Neuron (in vitro differentiated cells): ENCODE measurements at regions not wholly inside any gene's neighbourhood (a gene's known extent, or its start where the extent isn't known, plus 50 kb on each side); places are given as distances from the start of the nearest gene placed in this dataset.
"Not testable (repeated sequence)": the region's sequence is repeated elsewhere in the genome, so short reads cannot be mapped to it uniquely, and the experiment has no call there.

Source experiments
- H2AFZ ChIP-seq: one replicate; pipeline ENCODE4 v1.6.1; 2013; ENCODE audit warnings: low read depth, mild to moderate bottlenecking, inconsistent platforms, low read length, moderate library complexity
- H3K27me3 ChIP-seq: one replicate; pipeline ENCODE4 v1.6.1; 2013; ENCODE audit warnings: low read length; ENCODE audit not compliant: insufficient read depth
- H3K36me3 ChIP-seq: one replicate; pipeline ENCODE4 v1.6.1; 2013; ENCODE audit warnings: low read length; ENCODE audit not compliant: insufficient read depth
- H3K4me1 ChIP-seq: one replicate; pipeline ENCODE4 v1.6.1; 2013; ENCODE audit warnings: low read length; ENCODE audit not compliant: insufficient read depth
- H3K4me3 ChIP-seq: 2 replicates; pipeline ENCODE4 v1.5.1; 2013; ENCODE audit warnings: mild to moderate bottlenecking, low read length, moderate library complexity
- H3K9me3 ChIP-seq: one replicate; pipeline ENCODE4 v1.6.1; 2013; ENCODE audit warnings: low read length

DNA sequence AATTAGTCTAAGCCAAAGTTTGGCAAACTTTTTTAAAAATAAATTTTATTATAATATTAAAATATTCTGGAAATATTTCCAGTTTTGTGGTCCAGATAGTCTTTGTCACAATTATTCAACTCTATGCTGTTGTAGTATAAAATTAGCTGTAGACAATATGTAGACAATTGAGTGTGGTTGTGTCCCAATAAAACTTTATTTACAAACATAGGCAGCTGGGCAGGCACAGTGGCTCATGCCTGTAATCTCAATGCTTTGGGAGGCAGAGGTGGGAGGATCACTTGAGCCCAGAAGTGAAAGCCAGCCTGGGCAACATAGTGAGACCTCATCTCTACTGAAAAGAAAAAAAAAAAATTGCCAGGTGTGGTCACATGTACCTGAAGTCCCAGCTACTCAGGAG, 150.5 kb upstream of the EPB41L4A start:
- Histone ChIP-seq H3K4me1 (no peaks in the 10 kb centered on the region), H2AFZ (no peak overlapping the region), H3K36me3 (no peaks in the 10 kb centered on the region), H3K27me3 (no peaks in the 10 kb centered on the region), H3K4me3 (no peak overlapping the region), H3K9me3 (no peaks in the 10 kb centered on the region)

DNA sequence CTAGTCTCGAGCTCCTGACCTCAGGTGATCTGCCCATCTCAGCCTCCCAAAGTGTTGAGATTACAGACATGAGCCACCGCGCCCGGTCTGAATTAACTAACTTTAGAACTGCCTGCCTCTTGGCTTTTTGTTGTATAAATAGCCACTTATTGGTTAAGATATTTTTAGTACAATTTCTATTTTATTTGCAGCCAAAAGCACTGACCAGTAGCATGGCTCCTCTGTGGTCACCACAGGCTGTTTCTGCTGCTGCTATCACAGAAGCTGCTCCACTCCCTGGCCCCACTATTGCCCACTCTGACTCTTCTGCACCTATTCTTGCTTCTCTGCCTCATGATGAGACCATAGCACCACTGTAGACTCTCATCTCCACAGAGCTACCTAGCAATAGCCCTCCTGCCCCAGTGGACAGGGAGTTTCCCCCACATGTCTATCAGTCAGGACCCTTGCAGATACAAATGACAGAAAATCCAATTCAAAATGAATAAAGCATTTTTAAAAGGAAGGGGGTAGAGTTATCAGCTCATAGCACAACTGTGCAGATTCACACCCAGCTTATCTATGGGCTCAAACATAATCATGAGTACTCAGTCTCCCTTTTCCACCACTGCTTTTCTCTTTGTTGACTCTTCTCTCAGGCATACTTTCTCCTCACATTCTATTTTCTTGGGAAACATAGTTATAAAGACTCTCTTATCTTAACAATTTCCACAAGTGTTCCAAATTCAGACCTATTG, 151.8 kb upstream of the EPB41L4A start:
- Histone ChIP-seq H3K9me3 (no peaks in the 10 kb centered on the region), H3K27me3 (no peaks in the 10 kb centered on the region), H2AFZ (no peak overlapping the region), H3K4me3 (no peak overlapping the region), H3K36me3 (no peaks in the 10 kb centered on the region), H3K4me1 (no peaks in the 10 kb centered on the region)

DNA sequence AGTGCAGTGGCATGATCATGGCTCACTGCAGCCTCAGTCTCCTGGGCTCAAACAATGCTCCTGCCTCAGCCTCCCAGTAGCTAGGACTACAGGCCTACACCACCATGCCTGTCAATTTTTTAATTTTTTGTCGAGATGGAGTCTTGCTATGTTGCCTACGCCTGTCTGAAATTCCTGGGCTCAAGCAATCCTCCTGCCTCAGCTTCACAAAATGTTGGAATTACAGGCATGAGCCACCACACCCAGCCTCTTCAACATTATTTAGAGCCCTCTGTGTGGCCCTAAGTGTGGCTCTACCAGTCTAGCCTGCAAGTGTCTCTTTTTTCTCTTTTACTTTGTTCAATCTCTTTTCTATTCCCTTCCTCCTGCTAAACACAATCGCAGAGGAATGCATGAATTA, 154.4 kb upstream of the EPB41L4A start:
- Histone ChIP-seq H3K4me3 (no peak overlapping the region), H3K9me3 (no peaks in the 10 kb centered on the region), H3K27me3 (no peaks in the 10 kb centered on the region), H2AFZ (no peak overlapping the region), H3K4me1 (no peaks in the 10 kb centered on the region), H3K36me3 (no peaks in the 10 kb centered on the region)

DNA sequence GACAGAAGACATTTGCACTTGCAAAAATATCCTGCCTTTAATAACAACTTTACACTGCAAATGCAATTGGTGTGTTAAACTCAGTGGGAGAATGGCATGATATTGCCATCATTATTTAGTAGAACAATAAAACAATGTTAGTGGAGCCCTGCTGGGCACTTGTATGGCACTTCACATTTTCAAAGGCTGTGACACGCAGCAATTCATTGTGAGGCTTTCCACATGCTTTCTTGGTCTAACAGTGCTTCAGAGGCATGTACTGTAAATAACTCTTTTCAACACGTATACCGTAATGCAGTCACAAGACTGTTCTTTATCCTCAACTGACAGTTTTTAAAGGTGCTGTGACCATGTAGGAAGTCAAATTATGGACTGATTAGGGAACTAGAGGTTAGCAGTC, 155.5 kb upstream of the EPB41L4A start:
- no peaks in the 10 kb centered on the region for H3K9me3 ChIP-seq
- no peaks in the 10 kb centered on the region for H3K4me1 ChIP-seq
- no peak overlapping the region for H2AFZ ChIP-seq
- H3K27me3 ChIP-seq = no peaks in the 10 kb centered on the region
- no peak overlapping the region for H3K4me3 ChIP-seq
- H3K36me3 ChIP-seq = no peaks in the 10 kb centered on the region

DNA sequence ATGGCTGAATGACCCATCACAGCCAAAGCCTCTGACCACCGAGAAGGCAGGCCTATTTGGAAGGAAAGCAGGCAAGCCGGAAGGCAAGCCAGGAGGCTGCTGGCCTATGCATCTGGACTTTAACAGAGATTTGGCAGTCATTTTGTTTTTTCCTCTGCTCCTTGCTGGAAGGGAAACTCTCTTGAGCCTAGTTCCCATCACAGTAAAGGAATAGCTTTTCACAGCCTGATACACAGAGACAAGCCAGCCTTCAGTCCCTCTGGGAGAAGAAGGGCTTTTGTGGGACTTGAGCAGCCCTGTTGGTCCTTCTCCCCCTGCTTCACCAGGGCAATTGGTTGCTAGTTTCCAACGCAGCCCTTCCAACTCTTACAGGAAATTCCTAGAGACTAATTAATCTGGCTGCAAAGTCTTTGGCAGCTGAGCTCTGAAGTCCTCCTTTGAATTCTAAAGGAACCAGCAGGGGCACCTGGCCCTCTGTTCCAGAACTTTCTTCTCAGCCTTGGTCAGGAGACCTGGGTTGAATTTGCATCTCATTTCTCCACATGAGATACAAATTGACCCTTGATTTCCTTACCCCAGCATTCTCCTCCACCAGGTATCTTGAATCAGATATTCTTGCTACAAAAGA, 157.3 kb upstream of the EPB41L4A start:
- Histone ChIP-seq H3K4me3 (no peak overlapping the region), H3K4me1 (no peaks in the 10 kb centered on the region), H2AFZ (no peak overlapping the region), H3K9me3 (no peaks in the 10 kb centered on the region), H3K27me3 (no peaks in the 10 kb centered on the region), H3K36me3 (no peaks in the 10 kb centered on the region)

DNA sequence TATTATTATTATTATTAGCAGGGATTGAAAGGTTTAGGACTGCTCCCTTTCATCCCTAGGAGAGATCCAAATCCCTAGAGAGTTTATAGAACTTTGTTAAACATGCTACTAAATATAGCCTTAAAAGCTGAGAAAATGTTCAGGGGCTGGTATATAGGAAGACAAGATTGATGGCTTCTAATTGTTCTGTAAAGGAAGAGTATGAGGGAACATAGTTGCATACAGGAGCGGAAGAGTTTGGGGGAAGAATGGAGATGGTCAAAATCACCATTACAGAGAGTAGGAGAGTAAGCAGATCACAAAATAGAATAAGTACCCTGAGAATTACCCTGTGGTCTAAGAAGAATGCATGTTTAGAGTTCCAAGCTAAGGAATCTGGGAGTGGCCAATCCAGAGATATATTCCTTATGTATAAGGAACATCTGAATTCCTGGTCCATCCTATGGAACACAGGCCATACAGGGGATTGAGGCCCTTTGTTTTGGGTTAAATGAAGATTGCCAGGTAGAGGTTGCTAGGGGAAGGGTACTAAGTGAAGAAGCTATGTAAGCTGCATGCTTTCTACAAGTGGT, 158.0 kb upstream of the APC start:
- H3K27me3 ChIP-seq = peaks cover 3% of the 10 kb centered on the region

DNA sequence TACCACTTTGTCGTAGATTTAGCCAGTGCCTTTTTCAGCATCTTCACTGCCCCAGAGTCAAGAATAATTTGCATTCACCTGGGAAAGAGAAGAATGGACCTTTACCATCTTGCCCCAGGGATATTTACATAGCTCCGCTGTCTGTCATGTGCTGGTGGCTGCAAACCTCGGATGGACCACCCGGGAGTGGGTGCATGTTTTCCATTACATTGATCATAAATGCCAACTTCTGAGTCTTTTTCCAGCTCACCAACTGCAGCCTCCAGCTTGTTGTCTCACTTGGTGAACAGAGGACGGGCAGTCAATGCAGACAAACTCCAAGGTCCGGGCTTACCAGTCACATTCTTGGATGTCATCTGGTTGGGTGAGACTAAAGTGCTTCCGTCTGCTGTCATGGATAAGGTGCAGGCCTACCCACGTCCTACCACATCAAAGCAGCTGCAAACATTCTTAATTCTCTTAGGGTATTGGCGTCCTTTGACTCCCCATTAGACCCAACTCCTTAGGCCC, 155.8 kb upstream of the APC start:
- no peaks in the 10 kb centered on the region for H3K4me1 ChIP-seq
- H3K9me3 ChIP-seq = no peaks in the 10 kb centered on the region

More for the DNA sequence above, 158.0 kb upstream of the APC start:
- Histone ChIP-seq H3K9me3 (no peaks in the 10 kb centered on the region), H3K36me3 (no peaks in the 10 kb centered on the region), H3K4me3 (no peak overlapping the region), H3K4me1 (no peaks in the 10 kb centered on the region), H2AFZ (no peak overlapping the region)

DNA sequence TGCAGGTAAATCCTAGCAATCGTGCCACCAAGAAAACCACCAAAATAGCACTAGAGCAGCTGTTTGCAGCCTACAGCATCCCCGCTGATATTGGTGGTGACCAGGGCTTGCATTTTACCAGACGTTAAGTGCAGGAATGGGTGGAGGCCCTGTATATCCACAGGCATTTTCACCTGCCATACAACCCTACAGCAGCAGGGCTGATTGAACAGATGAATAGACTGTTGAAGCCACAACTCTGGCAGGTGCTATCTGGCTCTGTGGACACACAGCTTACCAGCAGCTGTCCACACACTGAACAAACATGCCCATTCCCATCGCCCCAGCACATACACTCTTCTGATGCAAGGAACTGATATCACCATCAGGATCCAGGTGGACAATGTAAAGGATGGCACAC, 154.5 kb upstream of the APC start:
- no peaks in the 10 kb centered on the region for H3K36me3 ChIP-seq
- H3K4me1 ChIP-seq = no peaks in the 10 kb centered on the region
- H3K9me3 ChIP-seq = no peaks in the 10 kb centered on the region
- no peak overlapping the region for H3K4me3 ChIP-seq
- peaks cover 3% of the 10 kb centered on the region for H3K27me3 ChIP-seq
- H2AFZ ChIP-seq = no peak overlapping the region

More for the DNA sequence above, 155.8 kb upstream of the APC start:
- Histone ChIP-seq H3K4me3 (no peak overlapping the region), H2AFZ (no peak overlapping the region), H3K36me3 (no peaks in the 10 kb centered on the region), H3K27me3 (peaks cover 3% of the 10 kb centered on the region)

DNA sequence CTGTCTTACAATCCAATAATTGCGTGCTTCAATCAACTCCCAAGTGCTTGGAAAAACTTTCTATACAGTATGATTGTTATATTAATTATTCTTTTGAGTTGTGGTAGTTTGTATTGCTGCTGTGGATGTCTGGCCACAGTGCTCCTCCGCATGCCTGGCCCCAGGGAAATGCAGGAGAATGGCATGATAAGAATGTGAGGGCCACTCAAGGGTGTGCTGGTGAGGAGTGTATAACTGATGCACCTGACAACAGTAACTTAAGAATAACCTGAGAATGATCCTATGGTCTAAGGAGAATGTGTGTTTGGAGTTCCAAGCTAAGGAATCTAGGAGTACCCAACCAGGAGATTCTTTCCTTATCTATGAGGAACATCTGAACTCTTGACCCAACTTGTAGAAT, 152.9 kb upstream of the APC start:
- H3K36me3 ChIP-seq = no peaks in the 10 kb centered on the region

DNA sequence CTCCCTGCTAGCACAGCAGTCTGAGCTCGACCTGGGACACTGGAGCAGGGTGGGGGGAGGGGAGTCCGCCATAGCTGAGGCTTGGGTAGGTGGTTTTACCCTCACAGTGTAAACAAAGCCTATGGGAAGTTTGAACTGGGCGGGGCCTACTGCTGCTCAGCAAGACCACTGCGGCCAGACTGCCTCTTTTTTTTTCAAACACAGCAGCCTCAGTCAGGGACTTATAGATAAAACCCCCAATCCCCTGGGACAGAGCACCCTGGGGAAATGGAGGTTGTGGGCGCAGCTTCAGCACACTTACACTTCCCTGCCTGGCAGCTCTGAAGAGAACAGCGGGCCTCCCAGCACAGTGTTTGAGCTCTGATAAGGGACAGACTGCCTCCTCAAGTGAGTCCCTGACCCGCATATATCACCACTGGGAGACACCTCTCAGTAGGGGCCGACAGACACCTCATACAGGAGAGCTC, 151.1 kb upstream of the APC start:
- Histone ChIP-seq H3K36me3 (no peaks in the 10 kb centered on the region), H3K4me3 (no peak overlapping the region), H3K4me1 (no peaks in the 10 kb centered on the region), H3K27me3 (peaks cover 3% of the 10 kb centered on the region), H2AFZ (no peak overlapping the region), H3K9me3 (no peaks in the 10 kb centered on the region)

More for the DNA sequence above, 152.9 kb upstream of the APC start:
- H3K27me3 ChIP-seq = peaks cover 3% of the 10 kb centered on the region
- H3K4me3 ChIP-seq = no peak overlapping the region
- H3K9me3 ChIP-seq = no peaks in the 10 kb centered on the region
- H2AFZ ChIP-seq = no peak overlapping the region
- no peaks in the 10 kb centered on the region for H3K4me1 ChIP-seq

DNA sequence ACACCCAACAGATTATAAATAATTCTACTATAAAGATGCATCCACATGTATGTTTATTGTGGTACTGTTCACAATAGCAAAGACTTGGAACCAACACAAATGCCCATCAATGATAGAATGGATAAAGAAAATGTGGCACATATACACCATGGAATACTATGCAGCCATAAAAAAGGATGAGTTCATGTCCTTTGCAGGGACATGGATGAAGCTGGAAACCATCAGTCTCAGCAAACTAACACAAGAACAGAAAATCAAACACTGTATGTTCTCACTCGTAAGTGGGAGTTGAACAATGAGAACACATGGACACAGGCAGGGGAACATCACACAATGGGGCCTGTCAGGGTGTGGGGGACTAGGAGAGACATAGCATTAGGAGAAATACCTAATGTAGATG, 146.8 kb upstream of the APC start:
- not testable (repeated sequence) for H3K4me1 ChIP-seq, H2AFZ ChIP-seq, H3K27me3 ChIP-seq, H3K36me3 ChIP-seq, H3K4me3 ChIP-seq, H3K9me3 ChIP-seq

DNA sequence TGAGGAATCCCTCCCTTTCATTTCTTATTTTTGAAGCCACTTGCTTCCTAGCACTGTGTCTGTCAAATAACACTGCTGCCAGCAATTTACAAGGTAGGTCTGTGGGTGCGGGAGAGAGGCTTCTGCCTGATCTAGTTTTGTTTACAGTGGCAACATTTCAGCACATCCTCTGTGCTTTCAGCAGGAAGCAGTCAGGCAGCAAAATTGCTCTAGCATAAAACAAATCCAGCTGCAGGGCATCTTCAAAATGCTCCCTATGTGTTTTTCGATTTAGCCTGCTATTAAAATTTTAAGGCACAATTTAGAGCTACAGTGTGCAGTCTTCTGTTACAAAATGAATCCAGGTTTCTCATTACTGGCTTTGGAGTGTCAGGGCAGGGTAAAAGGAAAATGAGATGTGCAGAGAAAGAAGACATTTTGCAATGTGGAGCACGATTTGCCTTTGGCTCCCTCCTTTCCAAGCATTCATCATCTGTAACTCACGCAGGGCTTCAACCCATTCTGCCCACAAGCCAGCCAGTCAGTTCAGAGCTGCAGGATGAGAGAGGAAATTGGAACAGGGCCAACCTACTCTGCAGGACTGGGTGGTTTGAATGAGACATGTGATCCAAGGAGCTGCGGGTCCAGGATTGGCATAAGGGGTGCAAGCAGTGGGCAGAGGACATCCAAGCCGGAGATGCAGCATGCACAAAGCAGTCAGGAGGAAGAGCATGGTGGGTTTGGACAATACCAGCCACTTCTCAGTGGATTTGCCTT, 143.4 kb upstream of the APC start:
- no peak overlapping the region for H2AFZ ChIP-seq
- no peak overlapping the region for H3K4me3 ChIP-seq
- H3K9me3 ChIP-seq = no peaks in the 10 kb centered on the region
- H3K27me3 ChIP-seq = peaks cover 16% of the 10 kb centered on the region
- H3K4me1 ChIP-seq = no peaks in the 10 kb centered on the region
- H3K36me3 ChIP-seq = no peaks in the 10 kb centered on the region

DNA sequence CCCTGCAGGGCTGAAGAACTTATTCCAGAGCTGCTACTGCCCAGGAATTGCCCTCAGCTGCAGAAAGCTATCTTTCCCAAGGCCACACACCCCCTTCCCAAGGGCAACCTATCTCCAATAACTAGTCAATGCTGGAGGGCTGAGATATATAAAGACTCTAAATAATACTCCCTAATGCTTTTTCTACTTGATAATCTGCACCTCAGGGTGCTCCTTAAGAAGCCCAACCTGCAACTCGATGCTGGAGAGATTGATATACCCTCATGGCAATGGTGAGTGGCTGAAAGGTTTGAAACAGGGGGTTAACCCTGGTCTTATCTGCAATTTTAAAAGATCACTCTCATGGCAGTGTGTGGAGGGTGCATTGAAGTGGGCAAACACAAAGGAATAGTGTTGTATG, 142.7 kb upstream of the APC start:
- Histone ChIP-seq H3K27me3 (peaks cover 16% of the 10 kb centered on the region), H3K9me3 (no peaks in the 10 kb centered on the region), H2AFZ (no peak overlapping the region), H3K36me3 (no peaks in the 10 kb centered on the region), H3K4me1 (no peaks in the 10 kb centered on the region), H3K4me3 (no peak overlapping the region)
